ENCODE measurements at regions not wholly inside any gene's neighbourhood (a gene's known extent, or its start where the extent isn't known, plus 50 kb on each side); places are given as distances from the start of the nearest gene placed in this dataset.

DNA sequence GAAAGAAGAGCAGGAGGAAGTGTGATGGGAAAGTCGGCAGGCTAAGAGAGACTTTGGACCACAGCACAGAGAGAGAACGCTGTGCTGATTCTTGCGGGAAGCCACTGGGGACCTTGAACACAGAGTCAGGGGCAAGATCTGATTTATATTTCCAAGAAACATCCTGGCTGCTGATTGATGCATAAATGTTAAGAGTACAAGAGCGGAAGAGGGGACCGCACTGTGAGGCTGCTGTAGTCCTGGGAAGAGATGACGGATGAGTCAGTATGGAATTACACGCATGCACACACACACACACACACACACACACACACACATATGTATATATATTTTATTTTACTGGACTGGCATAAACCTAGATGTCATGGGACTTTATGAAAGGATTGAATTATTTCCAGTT lies 865.6 kb upstream of the ID2 start:
- H3K27me3 ChIP-seq, result no peaks in the 10 kb centered on the region
- no peaks in the 10 kb centered on the region for H4K20me1 ChIP-seq (ENCODE audit: low read depth)
- H3K27ac ChIP-seq, result no peak overlapping the region
- no peaks in the 10 kb centered on the region for H3K36me3 ChIP-seq
- Mint-ChIP-seq H3K4me3 (no peak overlapping the region), H3K36me3 (no peaks in the 10 kb centered on the region), H3K27me3 (ENCODE audit: insufficient read depth, low read depth) (peaks cover 6% of the 10 kb centered on the region), H3K9me3 (no peaks in the 10 kb centered on the region), H3K4me1 (peaks cover 5% of the 10 kb centered on the region), H3K27ac (no peak overlapping the region)
- no peaks in the 10 kb centered on the region for H3K79me2 ChIP-seq (ENCODE audit: low read depth)
- no peaks in the 10 kb centered on the region for H3K9me3 ChIP-seq (ENCODE audit: low read depth)
- no peak for TF ChIP-seq EZH2 (IDR thresholded peaks at IDR 0.05)
- TF ChIP-seq, protein P1, sequence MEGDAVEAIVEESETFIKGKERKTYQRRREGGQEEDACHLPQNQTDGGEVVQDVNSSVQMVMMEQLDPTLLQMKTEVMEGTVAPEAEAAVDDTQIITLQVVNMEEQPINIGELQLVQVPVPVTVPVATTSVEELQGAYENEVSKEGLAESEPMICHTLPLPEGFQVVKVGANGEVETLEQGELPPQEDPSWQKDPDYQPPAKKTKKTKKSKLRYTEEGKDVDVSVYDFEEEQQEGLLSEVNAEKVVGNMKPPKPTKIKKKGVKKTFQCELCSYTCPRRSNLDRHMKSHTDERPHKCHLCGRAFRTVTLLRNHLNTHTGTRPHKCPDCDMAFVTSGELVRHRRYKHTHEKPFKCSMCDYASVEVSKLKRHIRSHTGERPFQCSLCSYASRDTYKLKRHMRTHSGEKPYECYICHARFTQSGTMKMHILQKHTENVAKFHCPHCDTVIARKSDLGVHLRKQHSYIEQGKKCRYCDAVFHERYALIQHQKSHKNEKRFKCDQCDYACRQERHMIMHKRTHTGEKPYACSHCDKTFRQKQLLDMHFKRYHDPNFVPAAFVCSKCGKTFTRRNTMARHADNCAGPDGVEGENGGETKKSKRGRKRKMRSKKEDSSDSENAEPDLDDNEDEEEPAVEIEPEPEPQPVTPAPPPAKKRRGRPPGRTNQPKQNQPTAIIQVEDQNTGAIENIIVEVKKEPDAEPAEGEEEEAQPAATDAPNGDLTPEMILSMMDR (IDR thresholded peaks at IDR 0.05), result no peak
- no peak for TF ChIP-seq EZH2phosphoT487 (IDR thresholded peaks at IDR 0.05)
- no peak overlapping the region for H3K4me2 ChIP-seq
- H3K4me1 ChIP-seq, result no peaks in the 10 kb centered on the region
- H3K9ac ChIP-seq, result no peak overlapping the region
- H2AFZ ChIP-seq (replicated peaks), result no peak overlapping the region
- no peak for DNase-seq (ENCODE audit: low spot score)
- H3F3A ChIP-seq (ENCODE audit: low read depth), result no peaks in the 10 kb centered on the region
- H3K4me3 ChIP-seq, result no peak overlapping the region

DNA sequence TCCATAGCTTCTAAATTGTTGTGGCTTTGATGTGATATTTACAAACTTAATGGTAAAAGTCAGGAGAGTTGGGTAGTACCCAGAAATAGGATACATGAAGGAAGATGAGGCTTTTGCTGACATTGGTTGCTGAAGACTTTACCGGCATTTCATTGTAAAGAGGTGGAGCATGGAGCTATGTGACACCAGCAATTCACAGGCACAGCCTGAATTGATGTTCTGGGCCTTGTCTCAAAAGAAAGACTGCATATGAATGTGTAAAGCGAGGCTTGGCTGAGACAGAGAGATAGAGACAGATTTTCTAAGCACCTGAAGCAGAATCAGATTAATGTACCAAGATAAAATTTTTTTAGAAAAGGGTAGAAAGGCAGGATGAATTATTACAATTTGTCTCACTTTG lies 864.9 kb upstream of the ID2 start:
- H3K27ac Mint-ChIP-seq, result no peak overlapping the region
- no peak overlapping the region for H3K4me3 ChIP-seq

DNA sequence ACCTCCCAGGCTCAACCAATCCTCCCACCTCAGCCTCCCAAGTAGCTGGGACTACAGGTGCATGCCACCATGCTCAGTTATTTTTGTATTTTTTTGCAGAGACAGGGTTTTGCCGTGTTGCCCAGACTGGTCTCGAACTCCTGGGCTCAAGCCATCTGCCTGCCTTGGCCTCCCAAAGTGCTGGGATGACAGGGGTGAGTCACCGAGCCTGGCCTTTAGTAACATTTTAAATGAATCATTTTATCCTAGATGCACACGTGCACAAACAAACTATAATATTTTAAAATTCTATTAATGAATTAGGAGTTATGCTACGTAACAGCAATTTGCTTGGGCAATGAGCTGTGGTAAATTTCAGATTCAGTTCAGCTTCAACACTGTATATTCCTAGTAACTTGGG lies 862.5 kb upstream of the ID2 start:
- H3K27ac Mint-ChIP-seq, result no peak overlapping the region
- TF ChIP-seq, protein P1 (IDR thresholded peaks at IDR 0.05), result no peak
- TF ChIP-seq EZH2phosphoT487 (IDR thresholded peaks at IDR 0.05) (no peak), EZH2 (IDR thresholded peaks at IDR 0.05) (no peak)
- H3K4me2 ChIP-seq, result no peak overlapping the region
- H3K36me3 Mint-ChIP-seq, result no peaks in the 10 kb centered on the region
- H3K4me3 Mint-ChIP-seq, result no peak overlapping the region
- DNase-seq (ENCODE audit: low spot score), result no peak
- H3K27me3 ChIP-seq, result no peaks in the 10 kb centered on the region
- H3K27me3 Mint-ChIP-seq (ENCODE audit: insufficient read depth, low read depth), result peaks cover 6% of the 10 kb centered on the region
- H3K36me3 ChIP-seq, result no peaks in the 10 kb centered on the region
- H3F3A ChIP-seq (ENCODE audit: low read depth), result no peaks in the 10 kb centered on the region
- H3K79me2 ChIP-seq (ENCODE audit: low read depth), result no peaks in the 10 kb centered on the region
- H3K4me1 Mint-ChIP-seq, result peaks cover 10% of the 10 kb centered on the region
- H2AFZ ChIP-seq (replicated peaks), result no peak overlapping the region
- no peaks in the 10 kb centered on the region for H3K9me3 ChIP-seq (ENCODE audit: low read depth)
- no peaks in the 10 kb centered on the region for H3K4me1 ChIP-seq
- no peak overlapping the region for H3K4me3 ChIP-seq
- H4K20me1 ChIP-seq (ENCODE audit: low read depth), result no peaks in the 10 kb centered on the region
- no peak overlapping the region for H3K9ac ChIP-seq
- no peak overlapping the region for H3K27ac ChIP-seq
- H3K9me3 Mint-ChIP-seq, result no peaks in the 10 kb centered on the region

More for the DNA sequence above, 864.9 kb upstream of the ID2 start:
- no peaks in the 10 kb centered on the region for H3F3A ChIP-seq (ENCODE audit: low read depth)
- no peak overlapping the region for H3K4me2 ChIP-seq
- no peaks in the 10 kb centered on the region for H4K20me1 ChIP-seq (ENCODE audit: low read depth)
- no peak overlapping the region for H3K9ac ChIP-seq
- Mint-ChIP-seq H3K27me3 (ENCODE audit: insufficient read depth, low read depth) (peaks cover 6% of the 10 kb centered on the region), H3K36me3 (no peaks in the 10 kb centered on the region), H3K4me3 (no peak overlapping the region), H3K9me3 (no peaks in the 10 kb centered on the region), H3K4me1 (peaks cover 5% of the 10 kb centered on the region)
- H2AFZ ChIP-seq (replicated peaks), result peak overlapping the region; percentile 58
- no peaks in the 10 kb centered on the region for H3K27me3 ChIP-seq
- TF ChIP-seq EZH2 (IDR thresholded peaks at IDR 0.05) (no peak), EZH2phosphoT487 (IDR thresholded peaks at IDR 0.05) (no peak)
- TF ChIP-seq, protein P1 (IDR thresholded peaks at IDR 0.05), result no peak
- no peaks in the 10 kb centered on the region for H3K79me2 ChIP-seq (ENCODE audit: low read depth)
- H3K4me1 ChIP-seq, result no peaks in the 10 kb centered on the region
- H3K27ac ChIP-seq, result no peak overlapping the region
- no peaks in the 10 kb centered on the region for H3K36me3 ChIP-seq
- DNase-seq (ENCODE audit: low spot score), result no peak
- no peaks in the 10 kb centered on the region for H3K9me3 ChIP-seq (ENCODE audit: low read depth)
